DOHH2 (cell line): ENCODE measurements at regions not wholly inside any gene's neighbourhood (a gene's known extent, or its start where the extent isn't known, plus 50 kb on each side); places are given as distances from the start of the nearest gene placed in this dataset.

Experiments
- EZH2phosphoT487 ChIP-seq: fragments of 200-600 bp; sonication (generic); IDR thresholded peaks from 2 replicates; pipeline ENCODE4 v1.6.1; 2017; ENCODE audit warnings: borderline replicate concordance, mild to moderate bottlenecking, antibody characterized with exemption, low read length, moderate library complexity, mixed read lengths
- TF ChIP-seq, protein P1 (sequence below): fragments of 200-600 bp; sonication (generic); IDR thresholded peaks from one replicate; pipeline ENCODE4 v1.5.1; 2014; ENCODE audit warnings: antibody characterized with exemption, mild to moderate bottlenecking, low read depth, low read length; ENCODE audit not compliant: poor library complexity, severe bottlenecking

- TF ChIP-seq, protein P1, sequence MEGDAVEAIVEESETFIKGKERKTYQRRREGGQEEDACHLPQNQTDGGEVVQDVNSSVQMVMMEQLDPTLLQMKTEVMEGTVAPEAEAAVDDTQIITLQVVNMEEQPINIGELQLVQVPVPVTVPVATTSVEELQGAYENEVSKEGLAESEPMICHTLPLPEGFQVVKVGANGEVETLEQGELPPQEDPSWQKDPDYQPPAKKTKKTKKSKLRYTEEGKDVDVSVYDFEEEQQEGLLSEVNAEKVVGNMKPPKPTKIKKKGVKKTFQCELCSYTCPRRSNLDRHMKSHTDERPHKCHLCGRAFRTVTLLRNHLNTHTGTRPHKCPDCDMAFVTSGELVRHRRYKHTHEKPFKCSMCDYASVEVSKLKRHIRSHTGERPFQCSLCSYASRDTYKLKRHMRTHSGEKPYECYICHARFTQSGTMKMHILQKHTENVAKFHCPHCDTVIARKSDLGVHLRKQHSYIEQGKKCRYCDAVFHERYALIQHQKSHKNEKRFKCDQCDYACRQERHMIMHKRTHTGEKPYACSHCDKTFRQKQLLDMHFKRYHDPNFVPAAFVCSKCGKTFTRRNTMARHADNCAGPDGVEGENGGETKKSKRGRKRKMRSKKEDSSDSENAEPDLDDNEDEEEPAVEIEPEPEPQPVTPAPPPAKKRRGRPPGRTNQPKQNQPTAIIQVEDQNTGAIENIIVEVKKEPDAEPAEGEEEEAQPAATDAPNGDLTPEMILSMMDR, result no peak
- no peak for TF ChIP-seq EZH2phosphoT487
Measured at GRCh38 chr14:82492157-82492556, 958.5 kb upstream of the SEL1L start.
